GM18873 (cell line): ENCODE measurements at regions not wholly inside any gene's neighbourhood (a gene's known extent, or its start where the extent isn't known, plus 50 kb on each side); places are given as distances from the start of the nearest gene placed in this dataset.

ENCODE experiments used
- ATAC-seq: cut with Tn5 transposase; IDR thresholded peaks from one replicate; pipeline ENCODE4 v1.9.1; 2021; ENCODE audit warnings: mild to moderate bottlenecking, moderate library complexity, moderate number of reproducible peaks; ENCODE audit not compliant: unreplicated experiment, low FRiP score

GRCh38 chr1:83741770-83742169 is 257.2 kb downstream of the TTLL7 start:
- ATAC-seq = no peak

GRCh38 chr1:83741348-83741747 is 257.6 kb downstream of the TTLL7 start:
- ATAC-seq = no peak

- ATAC-seq = no peak
These were observed 263.4 kb downstream of the TTLL7 start for GRCh38 chr1:83735526-83735925.

GRCh38 chr1:83734420-83734819 is 264.5 kb downstream of the TTLL7 start:
- no peak for ATAC-seq

GRCh38 chr1:83725735-83726360 is 273.1 kb downstream of the TTLL7 start:
- no peak for ATAC-seq

GRCh38 chr1:83718338-83718737 is 280.6 kb downstream of the TTLL7 start:
- no peak for ATAC-seq

- no peak for ATAC-seq
These were observed 281.1 kb downstream of the TTLL7 start for GRCh38 chr1:83717785-83718184.

GRCh38 chr1:83716641-83717040 is 282.3 kb downstream of the TTLL7 start:
- no peak for ATAC-seq

- ATAC-seq = no peak
These were observed 283.4 kb downstream of the TTLL7 start for GRCh38 chr1:83715550-83715949.

GRCh38 chr1:83709662-83710061 is 289.3 kb downstream of the TTLL7 start:
- ATAC-seq = no peak

GRCh38 chr1:83706354-83706938 is 292.5 kb downstream of the TTLL7 start:
- ATAC-seq = no peak

GRCh38 chr1:83705091-83705490 is 293.8 kb downstream of the TTLL7 start:
- ATAC-seq = no peak

- no peak for ATAC-seq
These were observed 294.6 kb downstream of the TTLL7 start for GRCh38 chr1:83704350-83704749.

- ATAC-seq = no peak
These were observed 296.6 kb downstream of the TTLL7 start for GRCh38 chr1:83702356-83702755.

- ATAC-seq = no peak
These were observed 297.6 kb downstream of the TTLL7 start for GRCh38 chr1:83701355-83701754.

GRCh38 chr1:83698644-83699043 is 300.3 kb downstream of the TTLL7 start:
- no peak for ATAC-seq

GRCh38 chr1:83697961-83698360 is 301.0 kb downstream of the TTLL7 start:
- ATAC-seq = no peak

- no peak for ATAC-seq
These were observed 301.7 kb downstream of the TTLL7 start for GRCh38 chr1:83697220-83697619.

GRCh38 chr1:83694449-83694848 is 304.5 kb downstream of the TTLL7 start:
- no peak for ATAC-seq

GRCh38 chr1:83693427-83694126 is 305.4 kb downstream of the TTLL7 start:
- ATAC-seq = no peak

GRCh38 chr1:83692524-83693381 is 306.2 kb downstream of the TTLL7 start:
- peak; percentile 55 for ATAC-seq
